ENCODE measurements at regions not wholly inside any gene's neighbourhood (a gene's known extent, or its start where the extent isn't known, plus 50 kb on each side); places are given as distances from the start of the nearest gene placed in this dataset.

- peak overlapping the region; percentile 28 for H3K14ac ChIP-seq (ENCODE audit: insufficient read length)
- H2BK20ac ChIP-seq (ENCODE audit: low read length): no peak overlapping the region
- WGBS, 2 experiments (ENCODE audit: extremely low coverage in 1 of 2, insufficient coverage in 1 of 2, insufficient read length in 1 of 2, insufficient replicate concordance in 2 of 2, low coverage in 1 of 2, low lambda C conversion rate in 2 of 2, missing lambda C conversion rate in 1 of 2): 95% methylated on average over 15 of the region's 15 CpGs; no CpG with 5 or more reads in 1 of the 2 experiments
- H4K5ac ChIP-seq (ENCODE audit: insufficient read length, low read depth, low read length): no peak overlapping the region
- FAIRE-seq (no peak), DNase-seq (ENCODE audit: low read depth in 1 of 2, low spot score in 2 of 2) (no peak)
- peak overlapping the region; percentile 46; the same call in 1 of the 2 replicates for H2AFZ ChIP-seq (ENCODE audit: low read length)
- H2BK15ac ChIP-seq (ENCODE audit: low read length): 0 out of 2 replicates have a peak overlapping the region, but pooled peaks have one; percentile 40
- H3K56ac ChIP-seq (replicated peaks; ENCODE audit: insufficient read length, low read depth, low read length): no peak overlapping the region
- no peaks in the 10 kb centered on the region for H3K79me2 ChIP-seq (ENCODE audit: control insufficient read depth in 1 of 2, insufficient read depth in 2 of 2, low read length in 2 of 2)
- no peaks in the 10 kb centered on the region for H3K23me2 ChIP-seq (ENCODE audit: low read depth, low read length)
- peak overlapping the region; percentile 89 for H4K91ac ChIP-seq (replicated peaks; ENCODE audit: insufficient read length, low read length)
- H2AK5ac ChIP-seq (ENCODE audit: low read depth, low read length): no peak overlapping the region
- H3K4me1 ChIP-seq (replicated peaks in 1 of 4; ENCODE audit: control insufficient read depth in 3 of 4, insufficient read depth in 4 of 4, low read length in 3 of 4): peaks cover 5 to 9% (median 6%) of the 10 kb centered on the region in 4 experiments; a peak in 6 of 7 replicates
- H3K79me1 ChIP-seq (ENCODE audit: low read depth, low read length): no peaks in the 10 kb centered on the region
- H3K4me3 ChIP-seq (ENCODE audit: extremely low read depth in 1 of 4, insufficient read depth in 2 of 4, low read depth in 3 of 4, low read length in 4 of 4): no peak overlapping the region
- H3K9ac ChIP-seq (replicated peaks in 1 of 4; ENCODE audit: extremely low read depth in 1 of 4, low read depth in 3 of 4, low read length in 3 of 4): no peak overlapping the region
- no peak overlapping the region for H3K18ac ChIP-seq (ENCODE audit: extremely low read depth, low read length)
- no peak overlapping the region for H3K4ac ChIP-seq (replicated peaks; ENCODE audit: insufficient read length, low read depth, low read length)
- no peak overlapping the region for H2BK5ac ChIP-seq (ENCODE audit: low read depth, low read length)
- peak overlapping the region; percentile 45; the same call in 1 of the 2 replicates for H4K8ac ChIP-seq (ENCODE audit: extremely low read depth, insufficient read depth, low read length)
- no peak overlapping the region for H2BK120ac ChIP-seq (replicated peaks; ENCODE audit: low read depth, low read length)
- no peaks in the 10 kb centered on the region for H3K36me3 ChIP-seq (ENCODE audit: control insufficient read depth in 2 of 4, insufficient read depth in 4 of 4, low read length in 3 of 4)
- TF ChIP-seq POLR2A (IDR thresholded peaks at IDR 0.05; ENCODE audit: control extremely low read depth in 1 of 2, low read depth in 2 of 2, low read length in 2 of 2) (no peak), RXRA (IDR thresholded peaks at IDR 0.05; ENCODE audit: insufficient read depth, low read depth, low read length) (no peak)
- no peak overlapping the region for H3K4me2 ChIP-seq (ENCODE audit: insufficient read depth in 1 of 2, low read depth in 2 of 2, low read length in 2 of 2)
- 0 out of 2 replicates have a peak overlapping the region, but pooled peaks have one; percentile 77 for H2BK12ac ChIP-seq (ENCODE audit: low read depth, low read length)
- CTCF ChIA-PET (ENCODE audit: partially characterized antibody): interaction anchor here (0.5 to 1.2 kb wide), 5 partner anchors 14 to 242 kb away, joined by 3 to 4 read pairs (median 4); no protein-coding TSS in a partner anchor
- H3K9me3 ChIP-seq (ENCODE audit: insufficient read depth in 2 of 2, low read depth in 1 of 2, low read length in 1 of 2): peaks cover 5 to 9% of the 10 kb centered on the region in 2 experiments; a peak in 2 of 4 replicates
- no peak overlapping the region for H3K27ac ChIP-seq (ENCODE audit: low read depth, low read length)
- no peaks in the 10 kb centered on the region for H4K20me1 ChIP-seq (replicated peaks in 1 of 2; ENCODE audit: control insufficient read depth in 1 of 2, insufficient read depth in 2 of 2, low read length in 2 of 2)
- POLR2A ChIA-PET (ENCODE audit: partially characterized antibody): interaction anchor here (0.7 kb wide), 1 partner anchor 88 kb away, joined by 3 read pairs; no protein-coding TSS in a partner anchor
- H3K23ac ChIP-seq (ENCODE audit: insufficient read length): no peak overlapping the region
- H3K27me3 ChIP-seq (replicated peaks in 1 of 4; ENCODE audit: control insufficient read depth in 3 of 4, extremely low read depth in 1 of 4, insufficient read depth in 3 of 4, low read length in 3 of 4): no peaks in the 10 kb centered on the region
These were observed 65.8 kb upstream of the CECR2 start for GRCh38 chr22:17303441-17303839.

All from H1 (cell line).